Ovary (tissue), 7 donors: ENCODE measurements at regions not wholly inside any gene's neighbourhood (a gene's known extent, or its start where the extent isn't known, plus 50 kb on each side); places are given as distances from the start of the nearest gene placed in this dataset.

Source experiments
- DNase-seq, 5 donors: peaks; one replicate each; pipeline ENCODE4 v3.0.0-alpha.2; 2019 to 2020
- H3K27ac ChIP-seq, 2 donors: fragments of 200-600 bp; one replicate each; pipeline versions ENCODE4 v1.5.1 to v1.8.0; 2019 to 2022
- H3K27me3 ChIP-seq: fragments of 200-600 bp; one replicate; pipeline ENCODE4 v1.8.0; 2022
- H3K36me3 ChIP-seq: fragments of 200-600 bp; sonication (generic); one replicate; pipeline ENCODE4 v1.5.1; 2019
- H3K4me1 ChIP-seq: one replicate; pipeline ENCODE4 v1.8.1; 2013; ENCODE audit warnings: mild to moderate bottlenecking, moderate library complexity; ENCODE audit not compliant: insufficient read depth
- H3K4me3 ChIP-seq: fragments of 200-600 bp; sonication (generic); one replicate; pipeline ENCODE4 v1.5.1; 2017
- H3K9me3 ChIP-seq, 2 donors: fragments of 200-600 bp in 1 of 2; sonication (generic) in 1 of 2; one replicate each; pipeline versions ENCODE4 v1.5.1 to v1.8.1; 2013 to 2019; ENCODE audit warnings: mild to moderate bottlenecking in 1 of 2, moderate library complexity in 1 of 2
- EP300 ChIP-seq: sonication (generic); formaldehyde crosslinking; IDR thresholded peaks from one replicate; pipeline ENCODE4 v1.6.1; 2017; ENCODE audit warnings: antibody characterized with exemption
- POLR2A ChIP-seq: fragments of 450-650 bp; IDR thresholded peaks from one replicate; pipeline ENCODE4 v1.6.1; 2017; ENCODE audit warnings: antibody characterized with exemption, mild to moderate bottlenecking, moderate library complexity
- WGBS, 3 donors: extraction: QIAGEN DNeasy Blood & Tissue Kit in 1 of 3; methylation state at CpG; one replicate each; pipeline versions ENCODE4 v1.1.5 to v1.1.7; 2013 to 2017; 5-methylcytosine and 5-hydroxymethylcytosine counted together
- intact Hi-C, 4 donors: fragments of 100-400 bp; cut with DNase I; formaldehyde crosslinking; loops; one replicate each; pipeline versions ENCODE4 v1.11.0 to v1.15.1; 2022 to 2023
- TF ChIP-seq, protein P1 (sequence below), 3 donors: fragments of 450-650 bp in 2 of 3; fragments of 200-600 bp in 1 of 3; IDR thresholded peaks; one replicate each; pipeline versions ENCODE4 v1.5.1 to v1.8.0; 2016 to 2022; ENCODE audit warnings: antibody characterized with exemption in 3 of 3, mild to moderate bottlenecking in 1 of 3
- donor health status: DM: no; HTN: no; CAD: no; lungs with moderate emphysema.
- donor health status: DM: no; HTN: no; CAD: no.
- donor health status: Bipolar disorder and iron deficiency.
- donor health status: DM: no; HTN: no; CAD: no.
- donor health status: DM: yes; HTN: yes; CAD: no.

DNA sequence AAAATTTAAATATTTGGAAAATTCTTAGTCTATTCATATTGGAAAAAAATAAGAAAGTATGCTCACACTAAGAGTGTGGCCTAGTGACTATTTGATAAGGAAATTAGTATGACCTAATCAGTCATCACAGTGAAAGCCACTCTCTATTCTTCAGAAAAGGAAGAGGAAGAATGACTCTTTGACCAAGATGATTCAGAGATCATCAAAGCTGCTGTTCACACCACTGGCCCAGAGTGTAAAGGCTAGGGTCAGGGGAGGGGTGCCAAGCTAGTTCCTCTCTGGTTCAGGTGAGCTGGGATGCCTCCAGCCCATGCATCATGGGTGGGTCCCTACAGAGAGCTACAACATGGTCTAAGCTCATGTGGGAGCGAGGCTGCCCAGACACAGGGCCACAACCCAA, 396.9 kb upstream of the NDST3 start:
- DNase-seq: no peak
- H3K9me3 ChIP-seq: no peaks in the 10 kb centered on the region
- 72 to 100% (median 94%) methylated on average over 1 of the region's 1 CpG for WGBS, 3 donors
- H3K36me3 ChIP-seq: no peaks in the 10 kb centered on the region
- no peak overlapping the region for H3K4me3 ChIP-seq
- H3K27me3 ChIP-seq: no peaks in the 10 kb centered on the region
- intact Hi-C loops: no loop called here
- no peaks in the 10 kb centered on the region for H3K4me1 ChIP-seq
- no peak for TF ChIP-seq EP300
- TF ChIP-seq, protein P1, sequence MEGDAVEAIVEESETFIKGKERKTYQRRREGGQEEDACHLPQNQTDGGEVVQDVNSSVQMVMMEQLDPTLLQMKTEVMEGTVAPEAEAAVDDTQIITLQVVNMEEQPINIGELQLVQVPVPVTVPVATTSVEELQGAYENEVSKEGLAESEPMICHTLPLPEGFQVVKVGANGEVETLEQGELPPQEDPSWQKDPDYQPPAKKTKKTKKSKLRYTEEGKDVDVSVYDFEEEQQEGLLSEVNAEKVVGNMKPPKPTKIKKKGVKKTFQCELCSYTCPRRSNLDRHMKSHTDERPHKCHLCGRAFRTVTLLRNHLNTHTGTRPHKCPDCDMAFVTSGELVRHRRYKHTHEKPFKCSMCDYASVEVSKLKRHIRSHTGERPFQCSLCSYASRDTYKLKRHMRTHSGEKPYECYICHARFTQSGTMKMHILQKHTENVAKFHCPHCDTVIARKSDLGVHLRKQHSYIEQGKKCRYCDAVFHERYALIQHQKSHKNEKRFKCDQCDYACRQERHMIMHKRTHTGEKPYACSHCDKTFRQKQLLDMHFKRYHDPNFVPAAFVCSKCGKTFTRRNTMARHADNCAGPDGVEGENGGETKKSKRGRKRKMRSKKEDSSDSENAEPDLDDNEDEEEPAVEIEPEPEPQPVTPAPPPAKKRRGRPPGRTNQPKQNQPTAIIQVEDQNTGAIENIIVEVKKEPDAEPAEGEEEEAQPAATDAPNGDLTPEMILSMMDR (IDR thresholded peaks at IDR 0.05): no peak
- no peak for TF ChIP-seq POLR2A
- no peak overlapping the region for H3K27ac ChIP-seq

DNA sequence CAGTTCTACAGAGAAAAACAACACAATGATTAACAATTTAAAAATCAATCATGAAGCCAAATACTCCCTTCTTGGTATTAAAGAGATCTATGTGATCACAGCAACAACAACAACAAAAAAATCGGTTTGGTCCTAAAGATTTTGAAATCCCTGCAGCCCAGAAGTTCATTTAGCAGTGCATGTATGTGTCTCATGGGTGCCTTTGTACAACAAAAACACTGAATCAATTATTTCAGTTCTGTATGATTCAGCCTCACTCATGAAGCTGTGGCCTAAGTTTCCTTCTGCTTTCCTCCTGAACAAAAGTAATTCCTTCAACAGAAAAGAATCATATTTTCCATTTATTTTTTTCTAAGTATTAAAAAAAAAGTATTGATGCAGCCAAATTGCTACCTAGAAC, 393.4 kb upstream of the NDST3 start:
- Histone ChIP-seq H3K27ac (no peak overlapping the region), H3K9me3 (no peaks in the 10 kb centered on the region), H3K4me1 (no peaks in the 10 kb centered on the region), H3K36me3 (no peaks in the 10 kb centered on the region), H3K27me3 (no peaks in the 10 kb centered on the region), H3K4me3 (no peak overlapping the region)
- 4 to 47% (median 21%) methylated on average over 1 of the region's 1 CpG for WGBS, 3 donors
- no peak for DNase-seq
- intact Hi-C loops: no loop called here
- TF ChIP-seq EP300: no peak
- TF ChIP-seq, protein P1 (IDR thresholded peaks at IDR 0.05): no peak
- TF ChIP-seq POLR2A: no peak

DNA sequence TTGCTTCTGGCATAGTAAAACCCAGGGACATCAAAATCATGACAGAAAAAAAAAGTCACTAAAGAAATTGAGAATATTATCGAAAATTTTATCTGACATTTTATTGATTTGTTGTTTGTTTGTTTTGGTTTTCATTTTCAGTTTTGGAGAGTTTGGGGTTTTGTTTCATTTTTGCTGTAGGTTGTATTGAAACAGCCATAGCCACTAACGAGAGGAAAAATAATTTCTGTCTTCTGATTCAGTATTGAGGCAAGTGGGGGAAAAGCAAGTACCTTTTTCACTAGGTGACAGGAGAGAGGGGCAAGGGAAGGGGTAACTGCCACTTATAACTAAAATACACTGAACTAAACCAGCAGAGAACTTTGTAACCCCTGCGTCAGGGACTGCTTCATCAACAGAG, 392.8 kb upstream of the NDST3 start:
- Histone ChIP-seq H3K27me3 (no peaks in the 10 kb centered on the region), H3K9me3 (no peaks in the 10 kb centered on the region), H3K36me3 (no peaks in the 10 kb centered on the region), H3K4me3 (no peak overlapping the region), H3K4me1 (no peaks in the 10 kb centered on the region), H3K27ac (no peak overlapping the region)
- TF ChIP-seq EP300: no peak
- TF ChIP-seq, protein P1 (IDR thresholded peaks at IDR 0.05): no peak
- no peak for TF ChIP-seq POLR2A
- 67 to 79% (median 72%) methylated on average over 3 of the region's 3 CpGs for WGBS, 3 donors
- no peak for DNase-seq
- intact Hi-C loops: no loop called here

GRCh38 chr4:117654079-117654478, 380.2 kb upstream of the NDST3 start:
- H3K4me3 ChIP-seq: no peak overlapping the region
- no peak overlapping the region for H3K27ac ChIP-seq
- no peaks in the 10 kb centered on the region for H3K4me1 ChIP-seq
- intact Hi-C loops: no loop called here
- H3K27me3 ChIP-seq: no peaks in the 10 kb centered on the region
- H3K36me3 ChIP-seq: no peaks in the 10 kb centered on the region
- 11 to 25% (median 13%) methylated on average over 2 of the region's 2 CpGs for WGBS, 3 donors
- TF ChIP-seq, protein P1 (IDR thresholded peaks at IDR 0.05): no peak
- TF ChIP-seq POLR2A (no peak), EP300 (no peak)
- DNase-seq: no peak
- no peaks in the 10 kb centered on the region for H3K9me3 ChIP-seq

- Histone ChIP-seq H3K4me3 (no peak overlapping the region), H3K36me3 (no peaks in the 10 kb centered on the region), H3K27me3 (no peaks in the 10 kb centered on the region), H3K27ac (no peak overlapping the region), H3K4me1 (no peaks in the 10 kb centered on the region), H3K9me3 (no peaks in the 10 kb centered on the region)
- intact Hi-C loops: no loop called here
- no peak for DNase-seq
- TF ChIP-seq, protein P1 (IDR thresholded peaks at IDR 0.05): no peak
- no peak for TF ChIP-seq EP300
- TF ChIP-seq POLR2A: no peak
- WGBS, 3 donors: 51 to 69% (median 60%) methylated on average over 1 of the region's 1 CpG
Observed at GRCh38 chr4:117660668-117661067, 373.6 kb upstream of the NDST3 start.
